Stimulated activated CD4-positive, alpha-beta T cell treated with anti-CD3 and anti-CD28 coated beads, Interleukin-15, amount 100 ng/mL, for 1 hour (primary cell): ENCODE measurements at regions not wholly inside any gene's neighbourhood (a gene's known extent, or its start where the extent isn't known, plus 50 kb on each side); places are given as distances from the start of the nearest gene placed in this dataset.
"Not testable (repeated sequence)": the region's sequence is repeated elsewhere in the genome, so short reads cannot be mapped to it uniquely, and the experiment has no call there.

ENCODE experiments used
- DNase-seq, 2 donors: peaks; one replicate each; pipeline ENCODE4 v3.0.0-alpha.2; 2020; ENCODE audit warnings: low read depth in 1 of 2, low spot score in 1 of 2

DNA sequence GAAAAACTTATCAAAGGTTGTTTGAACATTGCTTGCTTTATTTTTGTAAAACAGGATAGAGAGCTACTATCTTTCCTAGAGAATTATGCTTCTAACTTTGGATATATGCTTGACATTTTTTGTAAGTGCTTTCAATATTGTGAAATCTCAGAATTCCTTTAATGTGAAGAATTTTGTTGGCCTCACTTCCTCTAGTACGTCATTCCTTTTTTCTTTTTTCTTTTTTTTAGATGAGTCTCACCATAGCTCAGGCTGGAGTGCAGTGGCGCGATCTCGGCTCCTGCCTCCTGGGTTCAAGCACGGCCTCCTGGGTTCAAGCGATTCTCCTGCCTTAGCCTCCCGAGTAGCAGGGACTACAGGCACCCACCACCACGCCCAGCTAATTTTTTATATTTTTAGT is 668.1 kb downstream of the RFPL4B start:
- DNase-seq: no peak

- no peak for DNase-seq
These were observed 670.2 kb downstream of the RFPL4B start for GRCh38 chr6:113017353-113017752.

DNA sequence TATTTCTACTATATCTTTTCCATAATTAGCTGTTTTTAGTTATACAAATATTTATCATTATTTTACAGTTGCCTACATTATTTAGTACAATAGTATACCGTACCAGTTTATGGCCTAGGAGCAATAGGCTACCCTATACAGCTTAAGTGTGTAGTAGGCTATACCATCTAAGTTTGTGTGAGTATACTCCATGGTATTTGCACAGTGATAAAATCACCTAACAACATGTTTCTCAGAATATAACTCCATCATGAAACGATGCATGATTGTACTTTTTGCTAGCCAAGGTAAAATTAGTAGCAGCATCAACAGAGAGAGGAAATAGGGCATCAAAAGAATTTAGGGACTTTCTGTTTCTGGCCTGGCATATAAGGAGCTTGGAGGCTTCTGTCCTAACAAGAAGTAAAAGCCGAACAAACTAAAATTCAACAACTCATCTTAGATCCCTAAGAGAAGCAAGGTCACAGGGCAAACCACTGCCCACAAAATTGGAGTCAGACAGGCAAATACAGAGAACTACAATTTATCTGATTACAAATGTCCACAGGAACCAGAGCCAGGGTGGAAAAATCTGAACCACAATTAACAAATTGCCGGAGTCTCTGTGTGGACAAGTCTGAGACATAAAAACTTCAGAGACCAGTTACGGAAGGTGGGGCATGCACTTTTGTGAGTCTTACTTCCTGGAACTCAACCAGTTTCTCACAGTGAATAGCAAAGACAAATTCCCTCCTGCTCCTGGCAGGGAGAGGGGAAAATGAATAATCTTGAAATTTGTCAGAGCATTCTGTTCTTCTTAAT is 671.4 kb downstream of the RFPL4B start:
- no peak for DNase-seq

- no peak for DNase-seq
These were observed 672.0 kb downstream of the RFPL4B start for GRCh38 chr6:113019176-113019575.

GRCh38 chr6:113027780-113028179 is 680.6 kb downstream of the RFPL4B start:
- DNase-seq: no peak

DNA sequence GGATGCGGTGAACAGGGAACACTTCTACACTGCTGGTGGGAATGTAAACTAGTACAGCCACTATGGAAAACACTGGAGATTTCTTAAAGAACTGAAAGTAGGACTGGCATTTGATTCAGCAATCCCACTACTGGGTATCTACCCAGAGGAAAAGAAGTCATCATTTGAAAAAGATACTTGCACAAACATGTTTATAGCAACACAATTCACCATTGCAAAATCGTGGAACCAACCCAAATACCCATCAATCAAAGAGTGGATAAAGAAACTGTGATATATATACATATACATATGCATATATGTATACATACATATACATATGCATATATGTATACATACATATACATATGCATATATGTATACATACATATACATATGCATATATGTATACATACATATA is 682.0 kb downstream of the RFPL4B start:
- not testable (repeated sequence) for DNase-seq

- DNase-seq: no peak
These were observed 684.6 kb downstream of the RFPL4B start for GRCh38 chr6:113031591-113032238.

DNA sequence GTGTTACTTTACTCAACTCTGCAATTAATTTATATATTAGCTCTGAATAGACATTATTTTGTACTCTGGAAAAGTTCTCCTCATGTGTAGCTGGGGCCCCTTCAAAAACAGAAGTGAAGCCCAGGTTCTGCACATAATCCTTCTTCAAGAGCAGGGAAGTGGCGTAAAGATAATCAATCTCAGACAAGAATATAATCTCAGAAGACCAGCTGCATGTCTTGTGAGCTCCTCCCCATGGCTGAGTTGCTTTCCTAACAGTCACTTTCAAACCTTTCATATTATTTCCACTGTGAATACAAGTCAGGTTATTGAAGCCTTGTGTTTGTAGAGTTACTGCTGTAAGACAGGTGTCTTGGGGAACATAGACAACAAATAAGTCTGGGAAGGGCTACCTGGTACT is 691.9 kb downstream of the RFPL4B start:
- DNase-seq: no peak

DNA sequence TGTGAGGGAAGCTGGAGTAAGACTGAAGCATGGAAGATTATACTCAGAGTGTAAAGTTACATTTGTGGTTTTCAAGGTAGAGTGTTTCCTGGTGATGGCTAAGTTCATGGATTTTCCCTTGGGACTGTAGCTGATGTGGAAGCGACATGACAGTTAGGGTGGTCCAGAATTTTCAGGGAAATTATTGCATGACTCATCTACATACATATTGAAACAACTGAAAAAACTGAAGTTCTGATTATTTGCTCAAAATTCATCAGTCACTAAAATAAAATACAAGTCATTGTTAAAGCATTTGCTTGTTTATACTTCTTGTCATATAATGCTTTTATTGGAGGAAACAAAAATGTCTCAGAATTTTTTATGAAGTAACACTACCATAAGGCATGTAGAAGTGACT is 700.0 kb downstream of the RFPL4B start:
- no peak for DNase-seq

- no peak for DNase-seq
These were observed 700.8 kb downstream of the RFPL4B start for GRCh38 chr6:113047932-113048331.

GRCh38 chr6:113048741-113049140 is 701.6 kb downstream of the RFPL4B start:
- DNase-seq: no peak

- DNase-seq: no peak
These were observed 702.1 kb downstream of the RFPL4B start for GRCh38 chr6:113049190-113049589.

DNA sequence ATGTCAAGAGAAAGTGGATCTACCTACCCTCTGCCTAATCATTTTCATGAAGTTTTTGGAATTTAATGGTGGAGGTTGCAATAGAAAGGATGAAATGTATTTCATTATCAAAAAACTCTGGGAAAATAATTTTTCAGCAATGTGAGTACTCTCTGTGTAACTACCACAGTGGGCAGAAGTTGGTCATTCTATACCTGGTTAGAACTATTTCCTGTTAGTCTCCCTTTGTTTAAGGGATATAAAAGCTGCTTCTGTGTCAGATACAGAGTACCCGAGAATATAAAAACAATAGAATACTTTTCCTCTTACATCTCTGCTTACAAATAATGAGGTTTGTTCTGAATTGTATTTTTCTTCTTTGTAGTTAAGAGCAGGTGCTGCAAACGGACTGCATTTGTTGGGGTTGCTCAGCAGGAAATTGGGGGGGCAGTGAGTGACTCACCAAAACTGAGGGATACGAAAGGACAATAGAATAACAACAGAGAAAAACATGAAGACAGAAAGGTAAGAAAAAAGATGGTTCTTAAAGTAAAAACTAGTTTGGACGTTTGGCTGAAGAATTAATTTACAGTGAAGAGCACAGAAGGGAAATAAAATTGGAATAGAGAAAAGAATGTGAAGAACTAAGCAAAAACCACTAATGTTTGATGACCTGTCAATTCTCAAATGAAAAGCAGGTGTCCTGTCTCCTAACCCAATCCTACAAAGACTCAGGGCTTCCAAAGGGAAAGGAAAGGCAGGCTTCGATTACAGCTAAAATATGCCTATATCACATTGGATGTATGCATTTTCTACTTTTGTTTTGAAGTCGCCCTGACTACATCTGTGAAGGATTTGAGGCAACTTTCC is 703.1 kb downstream of the RFPL4B start:
- no peak for DNase-seq

- DNase-seq: no peak
These were observed 703.8 kb downstream of the RFPL4B start for GRCh38 chr6:113050979-113051378.

- DNase-seq: no peak
These were observed 705.4 kb downstream of the RFPL4B start for GRCh38 chr6:113052506-113052905.

DNA sequence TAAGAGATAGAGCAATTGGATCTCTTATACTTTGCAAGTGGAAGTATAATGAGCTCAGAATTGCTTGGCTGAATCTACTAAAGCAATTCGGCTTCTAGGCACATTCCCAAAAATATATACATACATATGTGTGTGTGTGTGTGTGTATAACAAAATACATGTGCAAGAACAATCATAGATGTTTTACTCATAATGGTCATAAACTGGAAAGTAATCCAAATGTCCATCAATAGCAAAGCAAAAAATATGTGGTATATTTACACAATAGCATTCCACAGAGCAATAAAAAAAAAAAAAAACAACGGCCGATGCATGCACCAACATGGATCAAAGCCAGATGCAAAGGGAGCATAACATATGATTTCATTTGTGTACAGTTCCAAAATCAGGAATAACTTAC is 707.9 kb downstream of the RFPL4B start:
- DNase-seq: no peak

DNA sequence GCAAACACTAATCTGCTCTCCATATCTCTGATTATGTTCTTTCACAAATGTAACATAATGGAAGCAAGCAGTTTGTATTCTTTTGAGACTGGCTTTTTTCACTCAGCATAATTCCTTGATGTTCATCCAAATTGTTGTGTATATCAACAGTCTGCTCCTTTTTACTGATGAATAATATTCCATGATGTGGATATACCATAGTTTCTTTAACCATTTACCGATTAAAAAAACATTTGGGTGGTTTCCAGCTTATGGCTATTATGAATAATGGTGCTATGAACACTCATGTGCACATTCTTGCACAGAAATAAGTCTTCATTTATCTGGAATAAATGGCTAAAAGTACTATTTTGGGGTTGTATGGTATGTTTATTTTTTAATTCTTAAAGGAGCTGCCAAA is 708.9 kb downstream of the RFPL4B start:
- DNase-seq: no peak

- DNase-seq: no peak
These were observed 710.5 kb downstream of the RFPL4B start for GRCh38 chr6:113057567-113058053.

DNA sequence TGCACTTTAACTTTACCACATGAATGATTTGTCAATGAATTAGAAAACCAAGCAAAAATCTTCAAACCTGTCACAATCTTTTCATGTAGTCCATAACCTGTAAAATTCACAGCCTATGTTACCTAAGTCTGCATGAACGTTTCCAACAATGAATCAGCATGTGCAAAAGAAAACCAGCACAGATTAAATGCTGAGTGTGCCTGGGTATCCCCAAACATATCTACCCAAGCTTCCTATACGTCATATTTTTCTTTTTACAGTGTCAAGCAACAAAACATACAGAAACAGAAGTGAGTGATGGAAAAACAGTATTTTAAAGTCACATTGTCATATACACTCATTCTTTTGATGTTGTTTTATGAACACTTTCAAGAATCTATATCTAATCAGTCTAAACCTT is 713.5 kb downstream of the RFPL4B start:
- DNase-seq: no peak

DNA sequence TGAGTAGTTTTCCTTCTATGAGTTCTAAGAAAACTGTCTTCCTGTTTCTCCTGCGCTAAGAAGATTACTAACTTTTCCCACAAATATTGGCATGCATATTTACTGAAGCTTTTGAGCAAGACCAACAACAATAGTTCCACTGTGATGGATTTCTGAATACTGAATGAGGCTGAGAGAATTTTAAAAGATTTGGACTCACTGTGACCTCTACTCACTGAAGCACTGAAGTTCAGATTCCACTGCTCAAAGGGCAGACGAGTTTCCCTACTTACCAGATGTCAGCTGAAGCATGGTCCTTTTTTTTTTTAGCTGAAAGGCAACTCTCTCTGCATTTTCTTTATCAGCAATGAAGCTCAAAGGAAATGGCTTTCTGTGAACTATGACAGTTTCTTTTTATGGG is 718.5 kb downstream of the RFPL4B start:
- DNase-seq: no peak

DNA sequence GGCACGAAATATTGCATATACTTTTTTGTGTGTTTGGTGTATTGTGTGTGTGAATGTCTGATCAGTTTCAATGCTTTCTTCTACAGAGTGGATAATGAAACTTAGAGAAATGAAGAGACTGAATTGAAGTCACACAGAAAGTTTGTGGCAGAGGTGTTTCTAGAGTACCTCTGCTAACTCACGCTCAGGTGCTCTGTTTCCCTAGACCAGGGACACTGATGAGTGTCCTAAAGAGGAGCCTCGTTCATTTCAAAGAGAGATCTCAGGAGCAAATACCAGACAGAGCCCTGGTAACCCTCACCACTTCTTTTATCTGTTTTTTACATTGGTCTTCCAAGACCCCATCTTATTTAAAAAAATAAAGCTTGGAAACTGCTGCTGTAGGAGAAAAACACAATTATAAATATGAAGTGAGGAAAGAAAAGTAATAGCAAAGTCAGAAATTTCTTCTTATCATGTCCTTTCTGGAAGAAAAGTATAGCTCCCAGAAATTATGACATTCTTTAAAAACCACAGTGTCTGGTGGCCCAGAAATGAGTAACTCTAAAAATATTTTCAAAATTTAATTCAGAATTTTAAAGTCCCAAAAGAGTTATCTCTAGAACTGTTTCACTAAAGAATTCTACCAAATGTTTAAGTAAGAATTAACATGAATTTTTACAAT is 720.6 kb downstream of the RFPL4B start:
- no peak for DNase-seq
